GM18861 (cell line): ENCODE measurements at regions not wholly inside any gene's neighbourhood (a gene's known extent, or its start where the extent isn't known, plus 50 kb on each side); places are given as distances from the start of the nearest gene placed in this dataset.
"Not testable (repeated sequence)": the region's sequence is repeated elsewhere in the genome, so short reads cannot be mapped to it uniquely, and the experiment has no call there.

Experiments used
- ATAC-seq: cut with Tn5 transposase; IDR thresholded peaks from one replicate; pipeline ENCODE4 v1.9.1; 2021; ENCODE audit not compliant: unreplicated experiment

GRCh38 chr6:147667082-147667481 lies 158.6 kb downstream of the SAMD5 start:
- ATAC-seq: no peak

- no peak for ATAC-seq
Observed at GRCh38 chr6:147674099-147674498, 165.6 kb downstream of the SAMD5 start.

- no peak for ATAC-seq
Observed at GRCh38 chr6:147674794-147675193, 166.3 kb downstream of the SAMD5 start.

GRCh38 chr6:147675281-147675680 lies 166.8 kb downstream of the SAMD5 start:
- no peak for ATAC-seq

- no peak for ATAC-seq
Observed at GRCh38 chr6:147676495-147677199, 168.2 kb downstream of the SAMD5 start.

- no peak for ATAC-seq
Observed at GRCh38 chr6:147677647-147678046, 169.2 kb downstream of the SAMD5 start.

GRCh38 chr6:147678253-147678652 lies 169.8 kb downstream of the SAMD5 start:
- ATAC-seq: no peak

- ATAC-seq: no peak
Observed at GRCh38 chr6:147684906-147685305, 176.4 kb downstream of the SAMD5 start.

- no peak for ATAC-seq
Observed at GRCh38 chr6:147689398-147689797, 180.9 kb downstream of the SAMD5 start.

GRCh38 chr6:147691446-147691845 lies 183.0 kb downstream of the SAMD5 start:
- ATAC-seq: no peak

GRCh38 chr6:147693181-147693580 lies 184.7 kb downstream of the SAMD5 start:
- ATAC-seq: no peak

GRCh38 chr6:147694556-147694955 lies 186.1 kb downstream of the SAMD5 start:
- ATAC-seq: not testable (repeated sequence)

GRCh38 chr6:147695819-147696218 lies 187.3 kb downstream of the SAMD5 start:
- no peak for ATAC-seq

- no peak for ATAC-seq
Observed at GRCh38 chr6:147699140-147699539, 190.7 kb downstream of the SAMD5 start.

GRCh38 chr6:147699637-147700036 lies 191.1 kb downstream of the SAMD5 start:
- no peak for ATAC-seq

- no peak for ATAC-seq
Observed at GRCh38 chr6:147700436-147701209, 192.1 kb downstream of the SAMD5 start.

GRCh38 chr6:147704691-147705090 lies 196.2 kb downstream of the SAMD5 start:
- no peak for ATAC-seq

- ATAC-seq: no peak
Observed at GRCh38 chr6:147707524-147707923, 199.0 kb downstream of the SAMD5 start.

- ATAC-seq: no peak
Observed at GRCh38 chr6:147708170-147708569, 199.7 kb downstream of the SAMD5 start.

GRCh38 chr6:147709396-147710272 lies 201.1 kb downstream of the SAMD5 start:
- no peak for ATAC-seq

- ATAC-seq: no peak
Observed at GRCh38 chr6:147710890-147711289, 202.4 kb downstream of the SAMD5 start.
